Neural cell (in vitro differentiated cells): ENCODE measurements at regions not wholly inside any gene's neighbourhood (a gene's known extent, or its start where the extent isn't known, plus 50 kb on each side); places are given as distances from the start of the nearest gene placed in this dataset.

Experiments
- H2AFZ ChIP-seq: fragments of 200-600, 300-800 bp; sonication (generic), shearing (Covaris generic); 2 replicates; pipeline ENCODE4 v1.6.0; 2014; ENCODE audit warnings: low read depth, mild to moderate bottlenecking, antibody characterized with exemption, low read length, moderate library complexity
- H3F3A ChIP-seq: fragments of 200-600 bp; shearing (Covaris generic); 2 replicates; pipeline ENCODE4 v1.6.1; 2016; ENCODE audit warnings: mild to moderate bottlenecking, moderate library complexity, mixed read lengths, antibody characterized with exemption, low read length; ENCODE audit not compliant: insufficient read depth, poor library complexity, severe bottlenecking
- H3K27ac ChIP-seq: fragments of 200-600, 300-800 bp; sonication (generic), shearing (Covaris generic); 2 replicates; pipeline ENCODE4 v1.5.1; 2014; ENCODE audit warnings: mild to moderate bottlenecking, low read length, moderate library complexity
- H3K27me3 ChIP-seq: fragments of 300-800, 200-600 bp; sonication (generic), shearing (Covaris generic); 2 replicates; pipeline ENCODE4 v1.6.0; 2014; ENCODE audit warnings: mild to moderate bottlenecking, low read depth, low read length, moderate library complexity; ENCODE audit not compliant: insufficient read depth
- H3K36me3 ChIP-seq: fragments of 300-800, 200-600 bp; sonication (generic), shearing (Covaris generic); 2 replicates; pipeline ENCODE4 v1.5.1; 2014; ENCODE audit warnings: mild to moderate bottlenecking, antibody characterized with exemption, low read length, moderate library complexity; ENCODE audit not compliant: insufficient read depth
- H3K4me2 ChIP-seq: fragments of 300-800, 200-600 bp; sonication (generic), shearing (Covaris generic); 2 replicates; pipeline ENCODE4 v1.6.0; 2014; ENCODE audit warnings: mild to moderate bottlenecking, low read length
- H3K4me3 ChIP-seq: fragments of 300-800, 200-600 bp; sonication (generic), shearing (Covaris generic); 2 replicates; pipeline ENCODE4 v1.5.1; 2014; ENCODE audit warnings: mild to moderate bottlenecking, low read length, moderate library complexity
- H3K79me2 ChIP-seq: fragments of 200-600 bp; shearing (Covaris generic); replicated peaks from 2 replicates; pipeline ENCODE4 v1.6.0; 2014; ENCODE audit warnings: mild to moderate bottlenecking, low read length, moderate library complexity; ENCODE audit not compliant: insufficient read depth
- H3K9ac ChIP-seq: fragments of 300-800, 200-600 bp; sonication (generic), shearing (Covaris generic); 2 replicates; pipeline ENCODE4 v1.6.1; 2016; ENCODE audit warnings: mild to moderate bottlenecking, low read length, mixed read lengths
- H3K9me2 ChIP-seq: fragments of 200-600 bp; shearing (Covaris generic); 2 replicates; pipeline ENCODE4 v1.6.1; 2016; ENCODE audit warnings: mild to moderate bottlenecking, low read length, mixed read lengths; ENCODE audit not compliant: insufficient read depth
- H3K9me3 ChIP-seq: fragments of 200-600, 300-800 bp; sonication (generic), shearing (Covaris generic); 2 replicates; pipeline ENCODE4 v1.6.1; 2016; ENCODE audit warnings: mild to moderate bottlenecking, mixed run types, low read length, moderate library complexity, mixed read lengths
- H4K20me1 ChIP-seq: fragments of 200-600 bp; shearing (Covaris generic); 2 replicates; pipeline ENCODE4 v1.6.1; 2016; ENCODE audit warnings: mild to moderate bottlenecking, mixed run types; ENCODE audit not compliant: insufficient read depth
- CTCF ChIP-seq: fragments of 450-650 bp; IDR thresholded peaks from 2 replicates; pipeline ENCODE4 v1.5.1; 2014; ENCODE audit warnings: antibody characterized with exemption, mild to moderate bottlenecking, moderate library complexity; ENCODE audit not compliant: poor library complexity, severe bottlenecking
- EP300 ChIP-seq: fragments of 450-650 bp; conservative IDR thresholded peaks from 2 replicates; pipeline ENCODE4 v1.6.1; 2014; ENCODE audit warnings: antibody characterized with exemption, mild to moderate bottlenecking, moderate library complexity; ENCODE audit not compliant: poor library complexity, severe bottlenecking
- EZH2 ChIP-seq: fragments of 200-600, 300-800 bp; shearing (Covaris generic), sonication (generic); IDR thresholded peaks from 2 replicates; pipeline ENCODE4 v1.6.1; 2014; ENCODE audit warnings: antibody characterized with exemption, low read length, borderline replicate concordance, mild to moderate bottlenecking; ENCODE audit not compliant: insufficient read depth, poor library complexity, severe bottlenecking
- MXI1 ChIP-seq: fragments of 450-650 bp; conservative IDR thresholded peaks from 2 replicates; pipeline ENCODE4 v1.6.1; 2014; ENCODE audit warnings: antibody characterized with exemption, mild to moderate bottlenecking; ENCODE audit not compliant: poor library complexity, severe bottlenecking
- POLR2AphosphoS5 ChIP-seq: IDR thresholded peaks from 2 replicates; pipeline ENCODE4 v1.6.1; 2012
- RAD21 ChIP-seq: fragments of 450-650 bp; conservative IDR thresholded peaks from 2 replicates; pipeline ENCODE4 v1.6.1; 2014; ENCODE audit warnings: antibody characterized with exemption, mild to moderate bottlenecking, moderate library complexity
- REST ChIP-seq: IDR thresholded peaks from 2 replicates; pipeline ENCODE4 v1.6.1; 2012; ENCODE audit warnings: borderline replicate concordance
- SMC3 ChIP-seq: fragments of 450-650 bp; conservative IDR thresholded peaks from 2 replicates; pipeline ENCODE4 v1.6.1; 2014; ENCODE audit warnings: antibody characterized with exemption, mild to moderate bottlenecking, moderate library complexity; ENCODE audit not compliant: poor library complexity
- TAF1 ChIP-seq: IDR thresholded peaks from 2 replicates; pipeline ENCODE4 v1.6.1; 2012; ENCODE audit warnings: low read depth

GRCh38 chr10:118843647-118844265 is 89.0 kb upstream of the CACUL1 start:
- H3K9me3 ChIP-seq, result no peaks in the 10 kb centered on the region
- H3F3A ChIP-seq, result no peaks in the 10 kb centered on the region
- H4K20me1 ChIP-seq, result no peaks in the 10 kb centered on the region
- no peaks in the 10 kb centered on the region for H3K9me2 ChIP-seq
- H3K27ac ChIP-seq, result no peak overlapping the region
- no peaks in the 10 kb centered on the region for H3K27me3 ChIP-seq
- H3K79me2 ChIP-seq, result no peaks in the 10 kb centered on the region
- H3K4me2 ChIP-seq, result no peak overlapping the region
- no peaks in the 10 kb centered on the region for H3K36me3 ChIP-seq
- TF ChIP-seq EP300, result no peak
- TF ChIP-seq TAF1, result no peak
- no peak for TF ChIP-seq EZH2
- TF ChIP-seq POLR2AphosphoS5, result no peak
- no peak for TF ChIP-seq RAD21
- no peak overlapping the region for H3K4me3 ChIP-seq
- no peak overlapping the region for H2AFZ ChIP-seq
- no peak overlapping the region for H3K9ac ChIP-seq

GRCh38 chr10:118844731-118845521 is 90.2 kb upstream of the CACUL1 start:
- Histone ChIP-seq H3K27ac (no peak overlapping the region), H4K20me1 (no peaks in the 10 kb centered on the region)

More at GRCh38 chr10:118844731-118845521, 90.2 kb upstream of the CACUL1 start:
- Histone ChIP-seq H3K9me3 (no peaks in the 10 kb centered on the region), H3K79me2 (no peaks in the 10 kb centered on the region), H3K4me2 (no peak overlapping the region), H3K9ac (no peak overlapping the region), H3K36me3 (no peaks in the 10 kb centered on the region), H3K27me3 (no peaks in the 10 kb centered on the region), H3K9me2 (no peaks in the 10 kb centered on the region), H3K4me3 (no peak overlapping the region), H2AFZ (no peak overlapping the region), H3F3A (no peaks in the 10 kb centered on the region)
- TF ChIP-seq RAD21 (no peak), EP300 (no peak), TAF1 (no peak), CTCF (no peak), REST (no peak), SMC3 (no peak), EZH2 (no peak), MXI1 (no peak)
